GM23338 (cell line): ENCODE measurements at regions not wholly inside any gene's neighbourhood (a gene's known extent, or its start where the extent isn't known, plus 50 kb on each side); places are given as distances from the start of the nearest gene placed in this dataset.
"Not testable (repeated sequence)": the region's sequence is repeated elsewhere in the genome, so short reads cannot be mapped to it uniquely, and the experiment has no call there.

Source experiments
- ATAC-seq: fragments of 200-7000 bp; cut with Tn5 transposase; 3 replicates; pipeline ENCODE4 v1.9.1; 2020
- DNase-seq: peaks from one replicate; pipeline ENCODE4 v3.0.0-alpha.2; 2015; ENCODE audit warnings: low spot score
- H2AFZ ChIP-seq: fragments of 200-600 bp; sonication (generic); 2 replicates; pipeline ENCODE4 v1.8.0; 2016; ENCODE audit warnings: antibody characterized with exemption, mild to moderate bottlenecking, moderate library complexity
- H3F3A ChIP-seq: fragments of 200-600 bp; sonication (generic); replicated peaks from 2 replicates; pipeline ENCODE4 v1.8.0; 2017; ENCODE audit warnings: antibody characterized with exemption, mixed run types, low read depth
- H3K27ac ChIP-seq: fragments of 200-600 bp; sonication (generic); 2 replicates; pipeline ENCODE4 v1.6.1; 2016; ENCODE audit warnings: low read depth
- H3K27me3 ChIP-seq: fragments of 200-600 bp; sonication (generic); 2 replicates; pipeline ENCODE4 v1.8.0; 2016; ENCODE audit warnings: mild to moderate bottlenecking, mixed run types, moderate library complexity; ENCODE audit not compliant: insufficient read depth
- H3K36me3 ChIP-seq: fragments of 200-600 bp; sonication (generic); 2 replicates; pipeline ENCODE4 v1.8.0; 2016; ENCODE audit warnings: mild to moderate bottlenecking; ENCODE audit not compliant: insufficient read depth
- H3K4me1 ChIP-seq: fragments of 200-600 bp; sonication (generic); 2 replicates; pipeline ENCODE4 v1.8.0; 2016; ENCODE audit warnings: mild to moderate bottlenecking, moderate library complexity; ENCODE audit not compliant: insufficient read depth
- H3K4me2 ChIP-seq: fragments of 200-600 bp; sonication (generic); 2 replicates; pipeline ENCODE4 v1.7.1; 2017; ENCODE audit warnings: mixed run types
- H3K4me3 ChIP-seq: fragments of 200-600 bp; sonication (generic); 2 replicates; pipeline ENCODE4 v1.6.1; 2016; ENCODE audit warnings: mixed run types
- H3K79me2 ChIP-seq: fragments of 200-600 bp; sonication (generic); replicated peaks from 2 replicates; pipeline ENCODE4 v1.8.0; 2017; ENCODE audit warnings: mild to moderate bottlenecking; ENCODE audit not compliant: insufficient read depth
- H3K9me2 ChIP-seq: fragments of 200-600 bp; sonication (generic); 2 replicates; pipeline ENCODE4 v1.8.0; 2017; ENCODE audit not compliant: insufficient read depth
- H4K20me1 ChIP-seq: fragments of 200-600 bp; sonication (generic); replicated peaks from 2 replicates; pipeline ENCODE4 v1.8.0; 2017; ENCODE audit warnings: mild to moderate bottlenecking; ENCODE audit not compliant: insufficient read depth
- H3K27ac Mint-ChIP-seq: 2 replicates; pipeline ENCODE4 v1.8.0; 2020; ENCODE audit warnings: inconsistent platforms, mild to moderate bottlenecking, moderate library complexity, mixed read lengths
- H3K27me3 Mint-ChIP-seq: 3 replicates; pipeline ENCODE4 v1.8.0; 2022; ENCODE audit warnings: low read depth, mild to moderate bottlenecking, moderate library complexity, mixed read lengths, inconsistent platforms; ENCODE audit not compliant: insufficient read depth, poor library complexity
- H3K36me3 Mint-ChIP-seq: 3 replicates; pipeline ENCODE4 v1.8.0; 2021; ENCODE audit warnings: low read depth, mild to moderate bottlenecking, inconsistent platforms, moderate library complexity, mixed read lengths
- H3K4me1 Mint-ChIP-seq: 3 replicates; pipeline ENCODE4 v1.8.0; 2020; ENCODE audit warnings: mild to moderate bottlenecking, inconsistent platforms, mixed read lengths
- H3K4me3 Mint-ChIP-seq: 3 replicates; pipeline ENCODE4 v1.8.0; 2021; ENCODE audit warnings: moderate library complexity, mild to moderate bottlenecking, inconsistent platforms, mixed read lengths
- H3K9me3 Mint-ChIP-seq: 3 replicates; pipeline ENCODE4 v1.8.0; 2020; ENCODE audit warnings: moderate library complexity, mild to moderate bottlenecking, inconsistent platforms, mixed read lengths
- CREB1 ChIP-seq: fragments of 250-450 bp; sonication (Bioruptor Pico); IDR thresholded peaks from 2 replicates; pipeline ENCODE4 v1.5.0; 2020; ENCODE audit warnings: low read depth, mild to moderate bottlenecking, moderate library complexity
- EZH2 ChIP-seq: fragments of 200-600 bp; sonication (generic); IDR thresholded peaks from one replicate; pipeline ENCODE4 v1.8.0; 2017; ENCODE audit warnings: antibody characterized with exemption, mild to moderate bottlenecking, low read depth; ENCODE audit not compliant: unreplicated experiment
- EZH2phosphoT487 ChIP-seq: fragments of 200-600 bp; sonication (generic); IDR thresholded peaks from one replicate; pipeline ENCODE4 v1.8.1; 2018; ENCODE audit warnings: antibody characterized with exemption; ENCODE audit not compliant: unreplicated experiment
- JUNB ChIP-seq: IDR thresholded peaks from one replicate; pipeline ENCODE4 v1.6.1; 2016; ENCODE audit warnings: antibody characterized with exemption; ENCODE audit not compliant: unreplicated experiment
- STAT1 ChIP-seq: IDR thresholded peaks from one replicate; pipeline ENCODE4 v1.6.1; 2016; ENCODE audit warnings: antibody characterized with exemption; ENCODE audit not compliant: unreplicated experiment
- ZNF114 ChIP-seq: fragments of 250-450 bp; sonication (Bioruptor Pico); IDR thresholded peaks from 2 replicates; pipeline ENCODE4 v1.5.0; 2020; ENCODE audit warnings: mild to moderate bottlenecking, moderate library complexity
- ZNF331 ChIP-seq: fragments of 250-450 bp; sonication (Bioruptor Pico); IDR thresholded peaks from 2 replicates; pipeline ENCODE4 v1.5.0; 2020; ENCODE audit warnings: low read depth, mild to moderate bottlenecking, moderate library complexity
- TF ChIP-seq, protein P1 (sequence below): fragments of 250-450 bp; sonication (Bioruptor Pico); IDR thresholded peaks from 2 replicates; pipeline ENCODE4 v1.5.0; 2020; ENCODE audit warnings: mild to moderate bottlenecking, moderate library complexity
- TF ChIP-seq, protein P2 (sequence below), 2 experiments: fragments of 200-600 bp in 1 of 2; sonication (generic) in 1 of 2; conservative IDR thresholded peaks; 2 replicates each; pipeline versions ENCODE4 v1.5.1 to v1.6.1; 2016 to 2017; ENCODE audit warnings: antibody characterized with exemption in 2 of 2, low read depth in 2 of 2, mild to moderate bottlenecking in 2 of 2, moderate library complexity in 1 of 2

- not testable (repeated sequence) for H3K4me3 ChIP-seq, H3K4me3 Mint-ChIP-seq, H3K9me3 Mint-ChIP-seq, H3K4me1 Mint-ChIP-seq, H4K20me1 ChIP-seq, DNase-seq, H3K9me2 ChIP-seq, H3K4me2 ChIP-seq, H3K27me3 ChIP-seq, ATAC-seq, H3K4me1 ChIP-seq, H3K36me3 ChIP-seq, H2AFZ ChIP-seq, H3K27me3 Mint-ChIP-seq, H3K79me2 ChIP-seq, H3K36me3 Mint-ChIP-seq, H3F3A ChIP-seq, H3K27ac ChIP-seq, H3K27ac Mint-ChIP-seq
Observed at GRCh38 chr14:34079643-34080042, 128.8 kb upstream of the EGLN3 start.

- Histone ChIP-seq H4K20me1 (no peaks in the 10 kb centered on the region), H3K27me3 (no peaks in the 10 kb centered on the region), H3K4me1 (no peaks in the 10 kb centered on the region; the same call in 1 of the 2 replicates), H3K79me2 (no peaks in the 10 kb centered on the region), H3F3A (no peaks in the 10 kb centered on the region), H3K36me3 (no peaks in the 10 kb centered on the region), H3K4me3 (no peak overlapping the region), H2AFZ (peak overlapping the region; percentile 66; the same call in 1 of the 2 replicates), H3K27ac (no peak overlapping the region), H3K9me2 (no peaks in the 10 kb centered on the region; the same call in 1 of the 2 replicates), H3K4me2 (no peak overlapping the region)
- ATAC-seq (no peak), DNase-seq (no peak)
- H3K27me3 Mint-ChIP-seq = peaks cover 9% of the 10 kb centered on the region
- TF ChIP-seq EZH2 (no peak), ZNF331 (CRISPR knock-in tag) (no peak), CREB1 (CRISPR knock-in tag) (no peak), ZNF114 (CRISPR knock-in tag) (no peak)
- H3K36me3 Mint-ChIP-seq = no peaks in the 10 kb centered on the region
- H3K4me3 Mint-ChIP-seq = no peak overlapping the region
- H3K27ac Mint-ChIP-seq = no peak overlapping the region
- 0 out of 3 replicates have a peak, but pooled peaks cover 3% of the 10 kb centered on the region for H3K9me3 Mint-ChIP-seq
- peaks cover 5% of the 10 kb centered on the region for H3K4me1 Mint-ChIP-seq
Observed at GRCh38 chr14:34078117-34078743, 127.4 kb upstream of the EGLN3 start.

DNA sequence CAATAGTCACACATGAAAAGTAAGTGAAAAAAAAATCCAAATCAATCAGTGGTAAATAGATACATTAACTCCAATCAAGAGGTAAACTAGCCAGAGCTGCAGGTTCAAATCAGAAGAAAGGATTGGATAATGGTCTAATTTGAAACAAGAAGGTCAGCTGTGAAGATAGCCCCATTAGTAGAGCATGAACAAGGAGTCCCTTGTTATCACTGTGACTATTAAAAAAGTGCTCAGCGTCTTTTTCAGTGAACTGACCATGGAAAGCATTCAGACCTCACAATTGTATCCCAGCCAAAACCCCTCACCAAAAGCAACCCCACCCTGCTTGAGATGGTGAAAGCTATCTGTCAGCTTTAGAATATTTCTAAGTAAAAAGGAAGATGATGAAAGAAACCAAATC is 125.0 kb upstream of the EGLN3 start:
- no peaks in the 10 kb centered on the region for H3K4me1 ChIP-seq
- no peaks in the 10 kb centered on the region for H3F3A ChIP-seq
- H3K36me3 Mint-ChIP-seq = no peaks in the 10 kb centered on the region
- H3K27me3 ChIP-seq = no peaks in the 10 kb centered on the region
- H3K4me1 Mint-ChIP-seq = no peaks in the 10 kb centered on the region; the same call in 2 of the 3 replicates
- 0 out of 3 replicates have a peak, but pooled peaks cover 6% of the 10 kb centered on the region for H3K9me3 Mint-ChIP-seq
- no peak overlapping the region for H3K27ac ChIP-seq
- no peak overlapping the region for H3K4me3 Mint-ChIP-seq
- H4K20me1 ChIP-seq = no peaks in the 10 kb centered on the region
- ATAC-seq (no peak), DNase-seq (no peak)
- no peaks in the 10 kb centered on the region; the same call in 1 of the 2 replicates for H3K9me2 ChIP-seq
- peaks cover 5% of the 10 kb centered on the region for H3K27me3 Mint-ChIP-seq
- no peak overlapping the region for H2AFZ ChIP-seq
- no peak overlapping the region for H3K4me3 ChIP-seq
- H3K4me2 ChIP-seq = no peak overlapping the region
- no peaks in the 10 kb centered on the region for H3K36me3 ChIP-seq
- H3K27ac Mint-ChIP-seq = no peak overlapping the region
- no peaks in the 10 kb centered on the region for H3K79me2 ChIP-seq
- TF ChIP-seq ZNF331 (CRISPR knock-in tag) (no peak), STAT1 (no peak), JUNB (no peak), EZH2phosphoT487 (no peak), CREB1 (CRISPR knock-in tag) (no peak)
- TF ChIP-seq, protein P1, sequence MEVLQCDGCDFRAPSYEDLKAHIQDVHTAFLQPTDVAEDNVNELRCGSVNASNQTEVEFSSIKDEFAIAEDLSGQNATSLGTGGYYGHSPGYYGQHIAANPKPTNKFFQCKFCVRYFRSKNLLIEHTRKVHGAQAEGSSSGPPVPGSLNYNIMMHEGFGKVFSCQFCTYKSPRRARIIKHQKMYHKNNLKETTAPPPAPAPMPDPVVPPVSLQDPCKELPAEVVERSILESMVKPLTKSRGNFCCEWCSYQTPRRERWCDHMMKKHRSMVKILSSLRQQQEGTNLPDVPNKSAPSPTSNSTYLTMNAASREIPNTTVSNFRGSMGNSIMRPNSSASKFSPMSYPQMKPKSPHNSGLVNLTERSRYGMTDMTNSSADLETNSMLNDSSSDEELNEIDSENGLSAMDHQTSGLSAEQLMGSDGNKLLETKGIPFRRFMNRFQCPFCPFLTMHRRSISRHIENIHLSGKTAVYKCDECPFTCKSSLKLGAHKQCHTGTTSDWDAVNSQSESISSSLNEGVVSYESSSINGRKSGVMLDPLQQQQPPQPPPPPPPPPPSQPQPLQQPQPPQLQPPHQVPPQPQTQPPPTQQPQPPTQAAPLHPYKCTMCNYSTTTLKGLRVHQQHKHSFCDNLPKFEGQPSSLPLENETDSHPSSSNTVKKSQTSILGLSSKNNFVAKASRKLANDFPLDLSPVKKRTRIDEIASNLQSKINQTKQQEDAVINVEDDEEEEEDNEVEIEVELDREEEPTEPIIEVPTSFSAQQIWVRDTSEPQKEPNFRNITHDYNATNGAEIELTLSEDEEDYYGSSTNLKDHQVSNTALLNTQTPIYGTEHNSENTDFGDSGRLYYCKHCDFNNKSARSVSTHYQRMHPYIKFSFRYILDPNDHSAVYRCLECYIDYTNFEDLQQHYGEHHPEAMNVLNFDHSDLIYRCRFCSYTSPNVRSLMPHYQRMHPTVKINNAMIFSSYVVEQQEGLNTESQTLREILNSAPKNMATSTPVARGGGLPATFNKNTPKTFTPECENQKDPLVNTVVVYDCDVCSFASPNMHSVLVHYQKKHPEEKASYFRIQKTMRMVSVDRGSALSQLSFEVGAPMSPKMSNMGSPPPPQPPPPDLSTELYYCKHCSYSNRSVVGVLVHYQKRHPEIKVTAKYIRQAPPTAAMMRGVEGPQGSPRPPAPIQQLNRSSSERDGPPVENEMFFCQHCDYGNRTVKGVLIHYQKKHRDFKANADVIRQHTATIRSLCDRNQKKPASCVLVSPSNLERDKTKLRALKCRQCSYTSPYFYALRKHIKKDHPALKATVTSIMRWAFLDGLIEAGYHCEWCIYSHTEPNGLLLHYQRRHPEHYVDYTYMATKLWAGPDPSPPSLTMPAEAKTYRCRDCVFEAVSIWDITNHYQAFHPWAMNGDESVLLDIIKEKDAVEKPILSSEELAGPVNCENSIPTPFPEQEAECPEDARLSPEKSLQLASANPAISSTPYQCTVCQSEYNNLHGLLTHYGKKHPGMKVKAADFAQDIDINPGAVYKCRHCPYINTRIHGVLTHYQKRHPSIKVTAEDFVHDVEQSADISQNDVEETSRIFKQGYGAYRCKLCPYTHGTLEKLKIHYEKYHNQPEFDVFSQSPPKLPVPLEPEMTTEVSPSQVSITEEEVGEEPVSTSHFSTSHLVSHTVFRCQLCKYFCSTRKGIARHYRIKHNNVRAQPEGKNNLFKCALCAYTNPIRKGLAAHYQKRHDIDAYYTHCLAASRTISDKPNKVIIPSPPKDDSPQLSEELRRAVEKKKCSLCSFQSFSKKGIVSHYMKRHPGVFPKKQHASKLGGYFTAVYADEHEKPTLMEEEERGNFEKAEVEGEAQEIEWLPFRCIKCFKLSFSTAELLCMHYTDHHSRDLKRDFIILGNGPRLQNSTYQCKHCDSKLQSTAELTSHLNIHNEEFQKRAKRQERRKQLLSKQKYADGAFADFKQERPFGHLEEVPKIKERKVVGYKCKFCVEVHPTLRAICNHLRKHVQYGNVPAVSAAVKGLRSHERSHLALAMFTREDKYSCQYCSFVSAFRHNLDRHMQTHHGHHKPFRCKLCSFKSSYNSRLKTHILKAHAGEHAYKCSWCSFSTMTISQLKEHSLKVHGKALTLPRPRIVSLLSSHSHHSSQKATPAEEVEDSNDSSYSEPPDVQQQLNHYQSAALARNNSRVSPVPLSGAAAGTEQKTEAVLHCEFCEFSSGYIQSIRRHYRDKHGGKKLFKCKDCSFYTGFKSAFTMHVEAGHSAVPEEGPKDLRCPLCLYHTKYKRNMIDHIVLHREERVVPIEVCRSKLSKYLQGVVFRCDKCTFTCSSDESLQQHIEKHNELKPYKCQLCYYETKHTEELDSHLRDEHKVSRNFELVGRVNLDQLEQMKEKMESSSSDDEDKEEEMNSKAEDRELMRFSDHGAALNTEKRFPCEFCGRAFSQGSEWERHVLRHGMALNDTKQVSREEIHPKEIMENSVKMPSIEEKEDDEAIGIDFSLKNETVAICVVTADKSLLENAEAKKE = no peak
- TF ChIP-seq, protein P2, sequence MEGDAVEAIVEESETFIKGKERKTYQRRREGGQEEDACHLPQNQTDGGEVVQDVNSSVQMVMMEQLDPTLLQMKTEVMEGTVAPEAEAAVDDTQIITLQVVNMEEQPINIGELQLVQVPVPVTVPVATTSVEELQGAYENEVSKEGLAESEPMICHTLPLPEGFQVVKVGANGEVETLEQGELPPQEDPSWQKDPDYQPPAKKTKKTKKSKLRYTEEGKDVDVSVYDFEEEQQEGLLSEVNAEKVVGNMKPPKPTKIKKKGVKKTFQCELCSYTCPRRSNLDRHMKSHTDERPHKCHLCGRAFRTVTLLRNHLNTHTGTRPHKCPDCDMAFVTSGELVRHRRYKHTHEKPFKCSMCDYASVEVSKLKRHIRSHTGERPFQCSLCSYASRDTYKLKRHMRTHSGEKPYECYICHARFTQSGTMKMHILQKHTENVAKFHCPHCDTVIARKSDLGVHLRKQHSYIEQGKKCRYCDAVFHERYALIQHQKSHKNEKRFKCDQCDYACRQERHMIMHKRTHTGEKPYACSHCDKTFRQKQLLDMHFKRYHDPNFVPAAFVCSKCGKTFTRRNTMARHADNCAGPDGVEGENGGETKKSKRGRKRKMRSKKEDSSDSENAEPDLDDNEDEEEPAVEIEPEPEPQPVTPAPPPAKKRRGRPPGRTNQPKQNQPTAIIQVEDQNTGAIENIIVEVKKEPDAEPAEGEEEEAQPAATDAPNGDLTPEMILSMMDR (conservative IDR thresholded peaks at IDR 0.05; ENCODE audit: low read depth in 2 of 2) = no peak
